ENCODE measurements at regions not wholly inside any gene's neighbourhood (a gene's known extent, or its start where the extent isn't known, plus 50 kb on each side); places are given as distances from the start of the nearest gene placed in this dataset.

GRCh38 chr13:68390987-68391386 lies 1160.9 kb upstream of the PCDH9 start:
- TF ChIP-seq CTCF (IDR thresholded peaks at IDR 0.05) (no peak), POLR2AphosphoS5 (IDR thresholded peaks at IDR 0.05; ENCODE audit: low read depth, low read length) (no peak)
